ENCODE measurements at regions not wholly inside any gene's neighbourhood (a gene's known extent, or its start where the extent isn't known, plus 50 kb on each side); places are given as distances from the start of the nearest gene placed in this dataset.
"Not testable (repeated sequence)": the region's sequence is repeated elsewhere in the genome, so short reads cannot be mapped to it uniquely, and the experiment has no call there.

DNA sequence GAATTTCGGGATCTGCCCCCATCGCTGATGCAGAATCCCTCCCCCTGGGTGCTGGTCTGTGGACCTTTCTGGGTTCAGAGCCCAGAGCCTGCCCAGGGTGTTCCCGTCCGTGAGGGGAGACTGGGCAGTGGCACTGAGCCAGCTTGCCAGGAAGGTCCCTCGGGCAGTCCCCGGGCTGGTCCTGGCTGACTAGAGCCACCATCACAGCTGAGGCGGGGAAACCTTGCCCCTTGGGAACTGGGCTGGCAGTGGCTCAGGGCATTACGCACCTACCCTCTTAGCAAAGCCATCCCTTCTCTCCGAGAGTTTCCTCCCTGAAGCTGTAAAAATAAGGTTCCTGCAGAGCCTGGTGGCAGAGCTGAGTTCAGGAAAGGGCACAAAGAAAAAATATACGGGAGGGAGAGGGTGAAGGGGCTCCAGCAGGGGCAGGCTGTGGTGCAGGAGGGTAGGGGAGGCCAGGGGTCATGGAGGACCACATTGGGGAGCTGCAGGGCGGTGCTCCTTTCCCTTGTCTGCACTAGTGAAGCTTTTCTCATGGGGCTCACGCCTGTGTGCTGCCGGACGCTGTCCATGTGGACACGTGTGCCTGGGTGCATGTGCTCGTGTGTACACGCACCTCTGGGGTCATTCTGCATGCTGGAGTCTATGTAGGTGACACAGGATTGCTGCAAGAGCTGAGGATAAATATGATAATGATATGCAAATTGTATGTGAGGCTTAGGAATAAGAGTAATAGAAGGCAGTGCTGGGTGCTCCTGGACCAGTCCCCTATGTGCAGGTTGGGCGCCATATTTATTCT is 118.9 kb downstream of the LHX2 start:
- Histone ChIP-seq H3K4me3 (ENCODE audit: low read depth, low read length, poor library complexity, severe bottlenecking) (no peak overlapping the region), H3K79me2 (ENCODE audit: insufficient read depth, low read depth, low read length) (no peaks in the 10 kb centered on the region), H4K20me1 (ENCODE audit: insufficient read depth, low read length) (no peaks in the 10 kb centered on the region), H2AFZ (ENCODE audit: low read length) (no peak overlapping the region), H3K27ac (ENCODE audit: low read depth, low read length, poor library complexity, severe bottlenecking) (no peak overlapping the region), H3K9me3 (ENCODE audit: low read length) (no peaks in the 10 kb centered on the region), H3K36me3 (ENCODE audit: insufficient read depth, low read length) (no peaks in the 10 kb centered on the region), H3K4me2 (ENCODE audit: low read length) (no peak overlapping the region), H3K9me2 (ENCODE audit: insufficient read depth, low read length) (no peaks in the 10 kb centered on the region), H3K4me1 (ENCODE audit: insufficient read depth, low read length, poor library complexity, severe bottlenecking) (peaks cover 18% of the 10 kb centered on the region)
- intact Hi-C loops (cut with micrococcal nuclease; ENCODE audit: unreplicated experiment), result no loop called here
- no TSS peak for BruUV-seq (replicated peaks)
- CTCF ChIA-PET (ENCODE audit: unreplicated experiment), result interaction anchor here (0.6 kb wide), 1 partner anchor 67 kb away, joined by 3 read pairs; no protein-coding TSS in a partner anchor
- POLR2A ChIA-PET, result no interaction called here
- no peak for DNase-seq (ENCODE audit: low spot score)
- no peak for TF ChIP-seq EZH2phosphoT487 (IDR thresholded peaks at IDR 0.05; ENCODE audit: borderline replicate concordance, low read depth, low read length)
- TF ChIP-seq, protein P1, sequence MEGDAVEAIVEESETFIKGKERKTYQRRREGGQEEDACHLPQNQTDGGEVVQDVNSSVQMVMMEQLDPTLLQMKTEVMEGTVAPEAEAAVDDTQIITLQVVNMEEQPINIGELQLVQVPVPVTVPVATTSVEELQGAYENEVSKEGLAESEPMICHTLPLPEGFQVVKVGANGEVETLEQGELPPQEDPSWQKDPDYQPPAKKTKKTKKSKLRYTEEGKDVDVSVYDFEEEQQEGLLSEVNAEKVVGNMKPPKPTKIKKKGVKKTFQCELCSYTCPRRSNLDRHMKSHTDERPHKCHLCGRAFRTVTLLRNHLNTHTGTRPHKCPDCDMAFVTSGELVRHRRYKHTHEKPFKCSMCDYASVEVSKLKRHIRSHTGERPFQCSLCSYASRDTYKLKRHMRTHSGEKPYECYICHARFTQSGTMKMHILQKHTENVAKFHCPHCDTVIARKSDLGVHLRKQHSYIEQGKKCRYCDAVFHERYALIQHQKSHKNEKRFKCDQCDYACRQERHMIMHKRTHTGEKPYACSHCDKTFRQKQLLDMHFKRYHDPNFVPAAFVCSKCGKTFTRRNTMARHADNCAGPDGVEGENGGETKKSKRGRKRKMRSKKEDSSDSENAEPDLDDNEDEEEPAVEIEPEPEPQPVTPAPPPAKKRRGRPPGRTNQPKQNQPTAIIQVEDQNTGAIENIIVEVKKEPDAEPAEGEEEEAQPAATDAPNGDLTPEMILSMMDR (conservative IDR thresholded peaks at IDR 0.05; ENCODE audit: low read length), result no peak

- H3K36me3 ChIP-seq (ENCODE audit: insufficient read depth, low read length); H3K4me2 ChIP-seq (ENCODE audit: low read length); H3K27ac ChIP-seq (ENCODE audit: low read depth, low read length, poor library complexity, severe bottlenecking); H4K20me1 ChIP-seq (ENCODE audit: insufficient read depth, low read length); H3K4me3 ChIP-seq (ENCODE audit: low read depth, low read length, poor library complexity, severe bottlenecking); BruUV-seq (replicated peaks); intact Hi-C loops (cut with micrococcal nuclease; ENCODE audit: unreplicated experiment); DNase-seq (ENCODE audit: low spot score); H3K9me3 ChIP-seq (ENCODE audit: low read length); POLR2A ChIA-PET; H2AFZ ChIP-seq (ENCODE audit: low read length); H3K79me2 ChIP-seq (ENCODE audit: insufficient read depth, low read depth, low read length); H3K9me2 ChIP-seq (ENCODE audit: insufficient read depth, low read length); CTCF ChIA-PET (ENCODE audit: unreplicated experiment): not testable (repeated sequence)
- H3K4me1 ChIP-seq (ENCODE audit: insufficient read depth, low read length, poor library complexity, severe bottlenecking), result peaks cover 19% of the 10 kb centered on the region
Observed at GRCh38 chr9:124131518-124131917, 120.0 kb downstream of the LHX2 start.

DNA sequence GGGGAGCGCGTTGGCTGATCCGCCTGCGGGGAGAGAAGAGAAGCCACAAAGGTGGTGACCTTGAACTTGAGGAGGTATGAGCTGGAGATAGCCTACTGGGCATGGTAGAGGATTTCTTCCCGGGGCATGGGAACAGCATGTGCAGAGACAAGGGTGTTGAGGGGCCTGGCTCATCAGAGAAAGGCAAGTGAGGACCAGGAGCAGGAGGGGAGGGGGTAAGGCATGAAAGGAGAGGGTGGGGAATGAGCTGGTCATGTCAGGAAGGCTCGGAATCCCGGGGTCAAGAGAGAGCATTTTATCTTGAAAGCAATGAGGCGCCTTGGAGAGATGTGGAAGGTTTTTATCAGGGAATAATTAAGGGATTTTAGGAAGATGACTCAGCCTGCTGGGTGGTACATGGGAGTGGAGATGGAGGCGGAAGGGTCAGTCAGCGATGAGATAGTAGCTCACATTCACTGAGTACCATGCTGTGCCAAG is 121.1 kb downstream of the LHX2 start:
- Histone ChIP-seq H4K20me1 (ENCODE audit: insufficient read depth, low read length) (no peaks in the 10 kb centered on the region), H3K27ac (ENCODE audit: low read depth, low read length, poor library complexity, severe bottlenecking) (no peak overlapping the region), H3K4me3 (ENCODE audit: low read depth, low read length, poor library complexity, severe bottlenecking) (no peak overlapping the region), H3K9me2 (ENCODE audit: insufficient read depth, low read length) (no peaks in the 10 kb centered on the region), H3K4me2 (ENCODE audit: low read length) (no peak overlapping the region), H3K9me3 (ENCODE audit: low read length) (no peaks in the 10 kb centered on the region), H2AFZ (ENCODE audit: low read length) (no peak overlapping the region), H3K79me2 (ENCODE audit: insufficient read depth, low read depth, low read length) (no peaks in the 10 kb centered on the region), H3K4me1 (ENCODE audit: insufficient read depth, low read length, poor library complexity, severe bottlenecking) (peaks cover 31% of the 10 kb centered on the region), H3K36me3 (ENCODE audit: insufficient read depth, low read length) (no peaks in the 10 kb centered on the region)
- ChIA-PET CTCF (ENCODE audit: unreplicated experiment) (no interaction called here), POLR2A (interaction anchor here (0.6 to 0.7 kb wide), 2 partner anchors 10 to 22 kb away, joined by 3 to 5 read pairs; no protein-coding TSS in a partner anchor)
- intact Hi-C loops (cut with micrococcal nuclease; ENCODE audit: unreplicated experiment), result no loop called here
- no peak for TF ChIP-seq EZH2phosphoT487 (IDR thresholded peaks at IDR 0.05; ENCODE audit: borderline replicate concordance, low read depth, low read length)
- TF ChIP-seq, protein P1 (conservative IDR thresholded peaks at IDR 0.05; ENCODE audit: low read length), result no peak
- BruUV-seq (replicated peaks), result no TSS peak
- DNase-seq (ENCODE audit: low spot score), result no peak

Data from OCI-LY7 (cell line).